Nephron (organoid): ENCODE measurements at regions not wholly inside any gene's neighbourhood (a gene's known extent, or its start where the extent isn't known, plus 50 kb on each side); places are given as distances from the start of the nearest gene placed in this dataset.

Source experiments
- H3K27ac Mint-ChIP-seq, 3 experiments: 2 replicates each; pipeline ENCODE4 v1.8.0; 2020; ENCODE audit warnings: mixed read lengths in 3 of 3, mild to moderate bottlenecking in 2 of 3, moderate library complexity in 1 of 3
- H3K27me3 Mint-ChIP-seq: 2 replicates; pipeline ENCODE4 v1.8.0; 2021; ENCODE audit warnings: low read depth, mild to moderate bottlenecking, moderate library complexity, mixed read lengths
- H3K36me3 Mint-ChIP-seq: 2 replicates; pipeline ENCODE4 v1.8.0; 2020; ENCODE audit warnings: low read depth, mixed read lengths
- H3K4me1 Mint-ChIP-seq: 2 replicates; pipeline ENCODE4 v1.8.0; 2020; ENCODE audit warnings: mixed read lengths
- H3K4me3 Mint-ChIP-seq, 3 experiments: 2 replicates each; pipeline ENCODE4 v1.8.0; 2020; ENCODE audit warnings: mild to moderate bottlenecking in 3 of 3, mixed read lengths in 3 of 3, moderate library complexity in 2 of 3
- H3K9me3 Mint-ChIP-seq: 2 replicates; pipeline ENCODE4 v1.8.0; 2020; ENCODE audit warnings: mixed read lengths
- TF ChIP-seq, protein P1 (sequence below), 3 experiments: fragments of 200-600 bp; sonication (generic); IDR thresholded peaks; one replicate each; pipeline ENCODE4 v1.5.0; 2021; ENCODE audit warnings: antibody characterized with exemption in 3 of 3; ENCODE audit not compliant: unreplicated experiment in 3 of 3

DNA sequence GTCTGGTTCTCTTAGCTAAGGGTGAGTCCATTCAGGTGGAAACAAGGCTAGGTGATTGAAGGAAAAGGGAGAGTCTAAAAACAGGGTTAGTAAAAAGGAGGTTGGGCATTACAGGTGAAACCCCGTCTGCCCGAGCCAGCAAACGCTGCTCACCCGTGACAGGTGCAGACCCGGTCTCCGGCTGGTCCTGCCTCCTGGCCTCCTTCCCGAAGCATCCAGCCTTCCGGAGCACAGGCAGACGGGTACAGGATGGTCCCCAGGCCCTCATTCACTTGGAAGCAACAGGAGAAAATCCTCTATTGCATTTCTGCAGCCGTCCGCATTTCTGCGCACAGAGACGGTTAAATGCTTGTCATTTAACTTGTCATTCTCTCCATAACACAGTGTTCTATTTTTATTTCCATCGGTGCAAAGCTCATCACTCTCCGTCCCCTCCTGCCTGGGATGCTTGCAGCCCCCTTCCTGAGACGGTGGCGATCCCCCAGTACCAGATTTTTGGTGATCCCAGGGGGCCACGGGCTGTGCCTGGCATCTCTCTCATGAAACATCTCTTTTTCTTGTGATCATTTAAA is 90.8 kb upstream of the PPP2R3B start:
- Mint-ChIP-seq H3K27ac (no peak overlapping the region), H3K4me3 (no peak overlapping the region), H3K4me1 (no peaks in the 10 kb centered on the region), H3K36me3 (no peaks in the 10 kb centered on the region), H3K9me3 (peaks cover 11% of the 10 kb centered on the region), H3K27me3 (peaks cover 28% of the 10 kb centered on the region)
- TF ChIP-seq, protein P1, sequence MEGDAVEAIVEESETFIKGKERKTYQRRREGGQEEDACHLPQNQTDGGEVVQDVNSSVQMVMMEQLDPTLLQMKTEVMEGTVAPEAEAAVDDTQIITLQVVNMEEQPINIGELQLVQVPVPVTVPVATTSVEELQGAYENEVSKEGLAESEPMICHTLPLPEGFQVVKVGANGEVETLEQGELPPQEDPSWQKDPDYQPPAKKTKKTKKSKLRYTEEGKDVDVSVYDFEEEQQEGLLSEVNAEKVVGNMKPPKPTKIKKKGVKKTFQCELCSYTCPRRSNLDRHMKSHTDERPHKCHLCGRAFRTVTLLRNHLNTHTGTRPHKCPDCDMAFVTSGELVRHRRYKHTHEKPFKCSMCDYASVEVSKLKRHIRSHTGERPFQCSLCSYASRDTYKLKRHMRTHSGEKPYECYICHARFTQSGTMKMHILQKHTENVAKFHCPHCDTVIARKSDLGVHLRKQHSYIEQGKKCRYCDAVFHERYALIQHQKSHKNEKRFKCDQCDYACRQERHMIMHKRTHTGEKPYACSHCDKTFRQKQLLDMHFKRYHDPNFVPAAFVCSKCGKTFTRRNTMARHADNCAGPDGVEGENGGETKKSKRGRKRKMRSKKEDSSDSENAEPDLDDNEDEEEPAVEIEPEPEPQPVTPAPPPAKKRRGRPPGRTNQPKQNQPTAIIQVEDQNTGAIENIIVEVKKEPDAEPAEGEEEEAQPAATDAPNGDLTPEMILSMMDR (IDR thresholded peaks at IDR 0.05; ENCODE audit: unreplicated experiment in 3 of 3) = no peak

DNA sequence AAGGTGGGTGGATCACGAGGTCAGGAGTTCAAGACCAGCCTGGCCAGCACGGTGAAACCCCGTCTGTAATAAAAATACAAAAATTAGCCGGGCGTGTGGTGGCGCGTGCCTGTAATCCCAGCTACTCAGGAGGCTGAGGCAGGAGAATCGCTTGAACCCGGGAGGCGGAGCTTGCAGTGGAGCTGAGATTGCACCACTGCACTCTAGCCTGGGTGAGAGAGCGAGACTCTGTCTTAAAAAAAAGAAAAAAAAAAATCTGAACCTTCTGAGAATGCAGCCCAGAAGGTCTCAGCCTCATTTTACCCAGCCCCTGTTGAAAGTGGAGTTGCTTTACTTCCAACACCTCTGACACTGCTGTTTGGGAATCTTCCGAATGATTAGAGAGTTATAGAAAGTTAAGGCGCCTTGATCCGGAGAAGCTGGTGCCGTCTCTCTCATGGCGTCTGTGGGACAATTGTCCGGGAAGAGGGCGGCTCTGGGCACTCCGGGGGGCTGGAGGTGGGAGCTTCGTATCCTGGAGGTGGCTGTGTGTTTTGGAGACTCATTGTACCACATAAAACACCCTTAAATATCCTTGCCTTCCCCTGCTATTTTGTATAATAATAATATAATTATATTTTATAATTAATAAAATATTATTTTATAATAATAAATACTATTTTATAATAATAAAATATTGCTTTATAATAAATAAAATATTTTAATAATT is 92.7 kb upstream of the PPP2R3B start:
- H3K36me3 Mint-ChIP-seq = no peaks in the 10 kb centered on the region
- peaks cover 35% of the 10 kb centered on the region for H3K27me3 Mint-ChIP-seq
- TF ChIP-seq, protein P1 (IDR thresholded peaks at IDR 0.05; ENCODE audit: unreplicated experiment in 3 of 3) = no peak
- H3K27ac Mint-ChIP-seq = no peak overlapping the region
- H3K4me1 Mint-ChIP-seq = no peaks in the 10 kb centered on the region
- no peak overlapping the region for H3K4me3 Mint-ChIP-seq
- H3K9me3 Mint-ChIP-seq = peaks cover 7% of the 10 kb centered on the region

DNA sequence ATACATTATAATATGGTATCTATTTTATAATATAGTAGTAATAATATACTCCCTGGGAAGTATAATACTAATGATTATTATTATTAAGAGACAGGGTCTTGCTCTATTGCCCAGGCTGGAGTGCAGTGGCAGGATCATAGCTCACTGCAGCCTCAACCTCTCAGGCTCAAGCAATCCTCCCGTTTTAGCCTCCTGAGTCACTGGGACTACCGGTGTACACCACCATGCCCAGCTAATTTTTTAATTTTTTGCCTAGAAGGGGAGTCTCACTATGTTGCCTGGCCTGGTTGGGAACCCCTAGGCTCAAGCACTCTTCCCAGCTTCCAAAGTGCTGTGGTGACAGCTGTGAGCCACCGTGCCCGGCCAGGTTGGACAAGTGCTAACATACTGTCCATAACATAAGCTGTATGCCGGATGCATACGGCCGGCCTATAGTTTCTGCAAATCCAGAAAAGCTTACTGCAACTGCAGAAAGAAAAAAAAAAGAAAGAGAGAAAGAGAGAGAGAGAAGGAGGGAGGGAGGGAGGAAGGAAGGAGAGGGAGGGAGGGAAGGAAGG is 94.2 kb upstream of the PPP2R3B start:
- H3K4me3 Mint-ChIP-seq = no peak overlapping the region
- H3K27ac Mint-ChIP-seq = no peak overlapping the region
- H3K4me1 Mint-ChIP-seq = no peaks in the 10 kb centered on the region
- peaks cover 9% of the 10 kb centered on the region for H3K9me3 Mint-ChIP-seq
- TF ChIP-seq, protein P1 (IDR thresholded peaks at IDR 0.05; ENCODE audit: unreplicated experiment in 3 of 3) = no peak
- H3K36me3 Mint-ChIP-seq = no peaks in the 10 kb centered on the region
- H3K27me3 Mint-ChIP-seq = peaks cover 38% of the 10 kb centered on the region

DNA sequence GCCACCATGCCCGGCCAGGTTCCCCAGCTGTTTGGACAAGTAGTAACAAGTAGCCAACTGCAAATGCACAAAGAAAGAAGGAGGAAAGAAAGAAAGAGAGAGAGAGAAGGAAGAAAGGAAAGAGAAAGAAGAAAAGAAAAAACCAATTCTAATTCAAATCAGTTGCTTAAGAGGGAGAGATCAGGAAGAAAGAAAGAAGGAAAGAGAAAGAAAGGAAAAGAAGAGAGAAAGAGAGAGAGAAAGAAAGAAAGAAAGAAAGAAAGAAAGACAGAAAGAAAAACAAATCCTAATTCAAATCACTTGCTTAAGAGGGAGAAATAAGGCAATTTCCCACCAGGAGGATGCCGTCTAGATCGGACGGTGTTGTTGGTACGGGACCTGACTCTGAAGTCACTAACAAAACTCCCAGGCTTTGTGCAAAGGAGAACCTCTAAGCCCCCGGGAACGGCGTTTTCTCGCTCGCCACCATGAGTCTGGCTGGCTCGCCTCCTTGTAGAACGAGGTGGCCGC is 95.5 kb upstream of the PPP2R3B start:
- H3K27ac Mint-ChIP-seq = no peak overlapping the region

DNA sequence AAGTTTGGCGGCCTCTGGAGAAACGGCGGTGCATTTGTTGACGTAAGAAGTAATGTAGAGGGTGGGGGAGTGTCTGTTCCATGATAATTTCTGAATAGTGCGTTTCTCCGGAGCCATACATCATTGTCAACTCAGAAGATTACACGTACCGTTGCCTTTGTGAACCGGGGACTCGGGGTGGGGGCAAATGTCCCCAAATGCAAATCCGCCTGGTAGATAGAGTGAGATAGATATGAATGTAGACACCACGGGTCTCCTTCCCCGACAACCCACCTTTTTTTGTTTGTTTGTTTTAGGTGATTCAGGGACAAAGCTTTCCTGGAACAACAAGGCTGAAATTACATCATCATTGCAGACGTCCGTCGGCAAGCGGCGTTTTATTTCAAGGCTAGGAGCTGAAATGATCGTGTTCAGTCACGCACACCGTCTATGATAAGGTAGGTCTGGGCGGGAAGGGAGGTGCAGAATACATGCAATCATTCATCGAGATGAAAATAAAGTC is 96.0 kb upstream of the PPP2R3B start:
- H3K27ac Mint-ChIP-seq = no peak overlapping the region
- H3K4me1 Mint-ChIP-seq = no peaks in the 10 kb centered on the region
- H3K9me3 Mint-ChIP-seq = peaks cover 10% of the 10 kb centered on the region
- no peak overlapping the region for H3K4me3 Mint-ChIP-seq
- TF ChIP-seq, protein P1 (IDR thresholded peaks at IDR 0.05; ENCODE audit: unreplicated experiment in 3 of 3) = no peak
- H3K27me3 Mint-ChIP-seq = peaks cover 33% of the 10 kb centered on the region
- H3K36me3 Mint-ChIP-seq = no peaks in the 10 kb centered on the region

More for the DNA sequence above, 95.5 kb upstream of the PPP2R3B start:
- no peaks in the 10 kb centered on the region for H3K4me1 Mint-ChIP-seq
- H3K27me3 Mint-ChIP-seq = peaks cover 36% of the 10 kb centered on the region
- H3K9me3 Mint-ChIP-seq = peaks cover 10% of the 10 kb centered on the region
- TF ChIP-seq, protein P1 (IDR thresholded peaks at IDR 0.05; ENCODE audit: unreplicated experiment in 3 of 3) = no peak
- no peaks in the 10 kb centered on the region for H3K36me3 Mint-ChIP-seq
- no peak overlapping the region for H3K4me3 Mint-ChIP-seq
